ENCODE measurements at regions not wholly inside any gene's neighbourhood (a gene's known extent, or its start where the extent isn't known, plus 50 kb on each side); places are given as distances from the start of the nearest gene placed in this dataset.

- no peak for DNase-seq
These were observed 114.0 kb upstream of the TSPAN2 start for GRCh38 chr1:115203287-115203686.

- DNase-seq = no peak
These were observed 112.3 kb upstream of the TSPAN2 start for GRCh38 chr1:115201598-115201997.

- DNase-seq = no peak
These were observed 110.3 kb upstream of the TSPAN2 start for GRCh38 chr1:115199416-115200132.

- DNase-seq = no peak
These were observed 109.6 kb upstream of the TSPAN2 start for GRCh38 chr1:115198938-115199337.

- no peak for DNase-seq
These were observed 107.0 kb upstream of the TSPAN2 start for GRCh38 chr1:115196296-115196695.

- no peak for DNase-seq
These were observed 105.2 kb upstream of the TSPAN2 start for GRCh38 chr1:115194506-115194905.

GRCh38 chr1:115193046-115193828, 103.9 kb upstream of the TSPAN2 start:
- no peak for DNase-seq

GRCh38 chr1:115192200-115192767, 103.0 kb upstream of the TSPAN2 start:
- DNase-seq = no peak

GRCh38 chr1:115191691-115192090, 102.4 kb upstream of the TSPAN2 start:
- DNase-seq = no peak

- no peak for DNase-seq
These were observed 101.4 kb upstream of the TSPAN2 start for GRCh38 chr1:115190540-115191170.

GRCh38 chr1:115189814-115190539, 100.7 kb upstream of the TSPAN2 start:
- no peak for DNase-seq

GRCh38 chr1:115188680-115189395, 99.5 kb upstream of the TSPAN2 start:
- no peak for DNase-seq

GRCh38 chr1:115186711-115187265, 97.5 kb upstream of the TSPAN2 start:
- DNase-seq = no peak

- DNase-seq = no peak
These were observed 96.0 kb upstream of the TSPAN2 start for GRCh38 chr1:115185336-115185735.

- DNase-seq = no peak
These were observed 95.6 kb upstream of the TSPAN2 start for GRCh38 chr1:115184951-115185331.

- peak; percentile 11 for DNase-seq
These were observed 95.1 kb upstream of the TSPAN2 start for GRCh38 chr1:115184260-115184950.

- DNase-seq = no peak
These were observed 94.5 kb upstream of the TSPAN2 start for GRCh38 chr1:115183721-115184259.

- DNase-seq = peak; percentile 44
These were observed 93.9 kb upstream of the TSPAN2 start for GRCh38 chr1:115183158-115183557.

- no peak for DNase-seq
These were observed 92.9 kb upstream of the TSPAN2 start for GRCh38 chr1:115182012-115182715.

- DNase-seq = no peak
These were observed 91.9 kb upstream of the TSPAN2 start for GRCh38 chr1:115181231-115181630.
